Liver (tissue), 3 donors: ENCODE measurements at regions not wholly inside any gene's neighbourhood (a gene's known extent, or its start where the extent isn't known, plus 50 kb on each side); places are given as distances from the start of the nearest gene placed in this dataset.

Source experiments
- CTCF ChIP-seq: fragments of 150-350 bp; IDR thresholded peaks from 2 replicates; pipeline ENCODE4 v1.5.1; 2017; ENCODE audit warnings: improper control_type of control experiment, low read depth, low read length; ENCODE audit not compliant: missing input control
- EGR1 ChIP-seq, 2 donors: IDR thresholded peaks; 2 replicates each; pipeline ENCODE4 v1.6.1; 2016 to 2018; ENCODE audit warnings: antibody characterized with exemption in 2 of 2, low read depth in 2 of 2
- GABPA ChIP-seq, 2 donors: IDR thresholded peaks in 1 of 2; conservative IDR thresholded peaks in 1 of 2; 2 replicates each; pipeline ENCODE4 v1.6.1; 2016; ENCODE audit warnings: antibody characterized with exemption in 2 of 2, mild to moderate bottlenecking in 1 of 2, moderate library complexity in 1 of 2
- JUND ChIP-seq, 2 donors: IDR thresholded peaks; 2 replicates each; pipeline ENCODE4 v1.6.1; 2016; ENCODE audit warnings: antibody characterized with exemption in 2 of 2
- MAX ChIP-seq: IDR thresholded peaks from 2 replicates; pipeline ENCODE4 v1.6.1; 2016; ENCODE audit warnings: antibody characterized with exemption
- REST ChIP-seq: IDR thresholded peaks from 2 replicates; pipeline ENCODE4 v1.6.1; 2016; ENCODE audit warnings: antibody characterized with exemption, mild to moderate bottlenecking
- SP1 ChIP-seq: IDR thresholded peaks from 2 replicates; pipeline ENCODE4 v1.6.1; 2018; ENCODE audit warnings: antibody characterized with exemption, mild to moderate bottlenecking
- TAF1 ChIP-seq: conservative IDR thresholded peaks from 2 replicates; pipeline ENCODE4 v1.6.1; 2016; ENCODE audit warnings: antibody characterized with exemption, mild to moderate bottlenecking
- YY1 ChIP-seq: IDR thresholded peaks from 2 replicates; pipeline ENCODE4 v1.6.1; 2016; ENCODE audit warnings: antibody characterized with exemption, mild to moderate bottlenecking
- ZBTB33 ChIP-seq: IDR thresholded peaks from 2 replicates; pipeline ENCODE4 v1.6.1; 2016; ENCODE audit warnings: antibody characterized with exemption
- donor health status: healthy.
- donor health status: healthy.

- TF ChIP-seq CTCF (no peak), MAX (no peak), REST (no peak), ZBTB33 (no peak), JUND (IDR thresholded peaks at IDR 0.05) (no peak), EGR1 (IDR thresholded peaks at IDR 0.05; ENCODE audit: low read depth in 2 of 2) (no peak), TAF1 (no peak), GABPA (IDR thresholded peaks at IDR 0.05 in 1 of 2, conservative IDR thresholded peaks at IDR 0.05 in 1 of 2) (no peak), SP1 (no peak), YY1 (no peak)
Measured at GRCh38 chr2:13858626-13859025, 773.9 kb upstream of the LRATD1 start.
